Pancreas (tissue), 10 donors: ENCODE measurements at regions not wholly inside any gene's neighbourhood (a gene's known extent, or its start where the extent isn't known, plus 50 kb on each side); places are given as distances from the start of the nearest gene placed in this dataset.

Source experiments
- ATAC-seq, 4 donors: fragments of 200-7000 bp; cut with Tn5 transposase; one replicate each; pipeline versions ENCODE4 v1.8.0 to v1.9.1; 2020; ENCODE audit warnings: mild to moderate bottlenecking in 4 of 4, moderate library complexity in 4 of 4
- DNase-seq, 6 donors: peaks; one replicate each; pipeline ENCODE4 v3.0.0-alpha.2; 2020
- FAIRE-seq: peaks from 2 replicates; lab custom pipeline; 2012; peaks lifted over from hg19 to GRCh38; lab: Jason Lieb, UNC
- H3K27ac ChIP-seq, 4 donors: fragments of 200-600 bp; sonication (generic); 1 replicate in 3 of 4; 2 replicates in 1 of 4; pipeline versions ENCODE4 v1.5.0 to v1.8.0; 2020
- H3K27me3 ChIP-seq, 4 donors: fragments of 200-600 bp; one replicate each; pipeline ENCODE4 v1.8.0; 2021
- H3K36me3 ChIP-seq, 3 donors: fragments of 200-600 bp; sonication (generic) in 1 of 3; one replicate each; pipeline versions ENCODE4 v1.5.0 to v1.8.0; 2020 to 2021
- H3K4me1 ChIP-seq, 3 donors: fragments of 200-600 bp; one replicate each; pipeline ENCODE4 v1.8.0; 2021
- H3K4me3 ChIP-seq, 4 donors: fragments of 200-600 bp; sonication (generic) in 2 of 4; one replicate each; pipeline versions ENCODE4 v1.5.0 to v1.8.0; 2020 to 2021
- H3K9me3 ChIP-seq, 4 donors: fragments of 200-600 bp; one replicate each; pipeline ENCODE4 v1.8.0; 2021
- CTCF ChIP-seq, 4 donors: fragments of 200-600 bp; sonication (generic) in 3 of 4; IDR thresholded peaks; one replicate each; pipeline versions ENCODE4 v1.5.0 to v1.8.0; 2021; ENCODE audit warnings: antibody characterized with exemption in 4 of 4
- WGBS, 2 donors: extraction: QIAGEN DNeasy Blood & Tissue Kit; methylation state at CpG; one replicate each; pipeline ENCODE4 v1.1.7; 2013; 5-methylcytosine and 5-hydroxymethylcytosine counted together
- intact Hi-C, 3 donors: fragments of 100-400 bp; cut with DNase I; formaldehyde crosslinking; loops; one replicate each; pipeline versions ENCODE4 v1.11.1 to v1.14.2; 2022
- donor health status: healthy with polysubstance abuse.
- donor health status: DM: no; HTN: no; CAD: no; lungs with moderate emphysema.
- donor health status: DM: no; HTN: no; CAD: no.
- donor health status: control.
- donor health status: control.
- donor health status: Bipolar disorder and iron deficiency.
- donor health status: DM: yes; HTN: yes; CAD: no.
- donor health status: DM: no; HTN: no; CAD: no.
- donor health status: DM: no; HTN: no; CAD: no.
- donor health status: DM: yes; HTN: yes; CAD: no.

GRCh38 chr21:28310711-28311110, 682.0 kb downstream of the LTN1 start:
- Histone ChIP-seq H3K9me3 (no peaks in the 10 kb centered on the region), H3K4me1 (peaks cover 0 to 5% (median 0%) of the 10 kb centered on the region in 3 donors), H3K4me3 (no peak overlapping the region), H3K27ac (no peak overlapping the region), H3K27me3 (no peaks in the 10 kb centered on the region), H3K36me3 (no peaks in the 10 kb centered on the region)
- FAIRE-seq (no peak), DNase-seq (no peak), ATAC-seq (no peak)
- intact Hi-C loops = no loop called here
- no peak for TF ChIP-seq CTCF (IDR thresholded peaks at IDR 0.05)

- DNase-seq (no peak), FAIRE-seq (no peak), ATAC-seq (no peak)
- Histone ChIP-seq H3K9me3 (no peaks in the 10 kb centered on the region), H3K27me3 (no peaks in the 10 kb centered on the region), H3K27ac (no peak overlapping the region), H3K36me3 (no peaks in the 10 kb centered on the region), H3K4me1 (peaks cover 0 to 5% (median 0%) of the 10 kb centered on the region in 3 donors), H3K4me3 (no peak overlapping the region)
- no peak for TF ChIP-seq CTCF (IDR thresholded peaks at IDR 0.05)
- intact Hi-C loops = no loop called here
- 83 to 87% methylated on average over 5 of the region's 5 CpGs for WGBS, 2 donors
Measured at GRCh38 chr21:28310171-28310685, 682.4 kb downstream of the LTN1 start.

- intact Hi-C loops = no loop called here
- Histone ChIP-seq H3K9me3 (no peaks in the 10 kb centered on the region), H3K36me3 (no peaks in the 10 kb centered on the region), H3K27ac (no peak overlapping the region), H3K4me1 (peaks cover 0 to 5% (median 0%) of the 10 kb centered on the region in 3 donors), H3K27me3 (no peaks in the 10 kb centered on the region), H3K4me3 (no peak overlapping the region)
- no peak for DNase-seq
- 67 to 84% methylated on average over 2 of the region's 2 CpGs for WGBS, 2 donors
- ATAC-seq = peak in 1 of 4 donors; percentile 26
- FAIRE-seq = peak; percentile 9
- no peak for TF ChIP-seq CTCF (IDR thresholded peaks at IDR 0.05)
Measured at GRCh38 chr21:28309596-28309995, 683.1 kb downstream of the LTN1 start.

- no peak for TF ChIP-seq CTCF (IDR thresholded peaks at IDR 0.05)
- Histone ChIP-seq H3K27me3 (no peaks in the 10 kb centered on the region), H3K27ac (no peak overlapping the region), H3K36me3 (no peaks in the 10 kb centered on the region), H3K4me1 (peaks cover 0 to 5% (median 0%) of the 10 kb centered on the region in 3 donors), H3K4me3 (no peak overlapping the region), H3K9me3 (no peaks in the 10 kb centered on the region)
- DNase-seq (no peak), ATAC-seq (peak in 2 of 4 donors; percentile 59 to 79), FAIRE-seq (no peak)
- intact Hi-C loops = no loop called here
- 51 to 61% methylated on average over 1 of the region's 1 CpG for WGBS, 2 donors
Measured at GRCh38 chr21:28308516-28308915, 684.2 kb downstream of the LTN1 start.

GRCh38 chr21:28299946-28300345, 692.7 kb downstream of the LTN1 start:
- Histone ChIP-seq H3K27ac (no peak overlapping the region), H3K36me3 (no peaks in the 10 kb centered on the region), H3K4me1 (no peaks in the 10 kb centered on the region), H3K9me3 (no peaks in the 10 kb centered on the region), H3K27me3 (no peaks in the 10 kb centered on the region), H3K4me3 (no peak overlapping the region)
- ATAC-seq = no peak
- no peak for TF ChIP-seq CTCF (IDR thresholded peaks at IDR 0.05)
- intact Hi-C loops = no loop called here
- no peak for FAIRE-seq
- DNase-seq = no peak
